WTC11 (cell line): ENCODE measurements at regions not wholly inside any gene's neighbourhood (a gene's known extent, or its start where the extent isn't known, plus 50 kb on each side); places are given as distances from the start of the nearest gene placed in this dataset.
"Not testable (repeated sequence)": the region's sequence is repeated elsewhere in the genome, so short reads cannot be mapped to it uniquely, and the experiment has no call there.

Experiments used
- IRF2 ChIP-seq: sonication (generic); formaldehyde crosslinking; IDR thresholded peaks from 2 replicates; pipeline ENCODE4 v1.8.0; 2022; ENCODE audit warnings: low read depth, missing genetic modification reagents, borderline replicate concordance
- TEAD4 ChIP-seq: sonication (generic); formaldehyde crosslinking; IDR thresholded peaks from 2 replicates; pipeline ENCODE4 v1.8.0; 2022; ENCODE audit warnings: mild to moderate bottlenecking, missing genetic modification reagents

DNA sequence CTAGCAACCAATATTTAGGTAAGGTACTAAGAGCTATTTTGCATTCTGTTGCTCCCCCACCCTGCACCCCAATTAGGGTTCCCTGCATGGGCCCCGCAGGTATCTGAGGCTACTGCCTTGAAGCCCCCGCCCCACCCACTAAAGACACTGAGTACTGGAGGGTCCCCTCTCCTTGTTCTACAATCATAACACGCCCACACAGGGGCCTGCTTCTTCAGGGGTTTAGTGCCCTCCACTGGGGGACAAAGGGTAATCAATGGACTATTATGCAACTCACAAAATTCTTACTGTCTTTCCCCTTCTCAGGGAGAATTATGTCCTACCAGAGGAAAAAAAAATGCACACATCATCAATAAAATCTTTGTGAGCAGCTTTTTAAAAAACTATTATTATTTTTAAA, 113.1 kb downstream of the ATP6V0E2 start:
- not testable (repeated sequence) for TF ChIP-seq TEAD4; IRF2 (CRISPR knock-in tag)
